Right lobe of liver (tissue), 6 donors: ENCODE measurements at regions not wholly inside any gene's neighbourhood (a gene's known extent, or its start where the extent isn't known, plus 50 kb on each side); places are given as distances from the start of the nearest gene placed in this dataset.

Source experiments
- ATAC-seq, 4 donors: fragments of 200-7000 bp; cut with Tn5 transposase; one replicate each; pipeline ENCODE4 v1.9.1; 2020; ENCODE audit warnings: mild to moderate bottlenecking in 4 of 4, moderate library complexity in 4 of 4
- DNase-seq, 3 donors: peaks; one replicate each; pipeline ENCODE4 v3.0.0-alpha.2; 2020
- H3K27ac ChIP-seq, 3 donors: fragments of 200-600 bp; one replicate each; pipeline ENCODE4 v1.8.0; 2022
- H3K27me3 ChIP-seq, 2 donors: fragments of 200-600 bp; one replicate each; pipeline ENCODE4 v1.8.0; 2022
- H3K36me3 ChIP-seq, 4 donors: fragments of 200-600 bp; sonication (generic) in 1 of 4; one replicate each; pipeline versions ENCODE4 v1.5.1 to v1.8.0; 2017 to 2022; ENCODE audit warnings: control low read depth in 1 of 4
- H3K4me1 ChIP-seq, 4 donors: fragments of 200-600 bp; sonication (generic) in 1 of 4; one replicate each; pipeline versions ENCODE4 v1.5.1 to v1.8.0; 2017 to 2022; ENCODE audit warnings: control low read depth in 1 of 4
- H3K4me3 ChIP-seq, 3 donors: fragments of 200-600 bp; one replicate each; pipeline ENCODE4 v1.8.0; 2022
- H3K9me3 ChIP-seq, 4 donors: fragments of 200-600 bp; sonication (generic) in 1 of 4; one replicate each; pipeline versions ENCODE4 v1.5.1 to v1.8.0; 2017 to 2022; ENCODE audit warnings: control low read depth in 1 of 4
- CTCF ChIP-seq, 4 donors: fragments of 200-600 bp in 3 of 4; fragments of 450-650 bp in 1 of 4; IDR thresholded peaks; one replicate each; pipeline versions ENCODE4 v1.5.1 to v1.8.0; 2016 to 2022; ENCODE audit warnings: antibody characterized with exemption in 4 of 4, mild to moderate bottlenecking in 2 of 4
- POLR2A ChIP-seq: fragments of 450-650 bp; IDR thresholded peaks from one replicate; pipeline ENCODE4 v1.6.1; 2017; ENCODE audit warnings: antibody characterized with exemption, mild to moderate bottlenecking
- WGBS: methylation state at CpG from one replicate; pipeline ENCODE4 v1.1.6; 2018; ENCODE audit warnings: low coverage, low lambda C conversion rate; ENCODE audit not compliant: insufficient coverage; ENCODE audit errors: missing lambda C conversion rate; 5-methylcytosine and 5-hydroxymethylcytosine counted together
- intact Hi-C, 2 donors: fragments of 100-400 bp; cut with DNase I; formaldehyde crosslinking; loops; one replicate each; pipeline versions ENCODE4 v1.11.2 to v1.14.1; 2022
- donor health status: DM: no; HTN: yes; CAD: no.
- donor health status: DM: no; HTN: no; CAD: no.
- donor health status: DM: no; HTN: no; CAD: no.
- donor health status: DM: no; HTN: yes; CAD: no.
- donor health status: DM: no; HTN: yes; CAD: no.

- Histone ChIP-seq H3K9me3 (no peaks in the 10 kb centered on the region), H3K4me3 (no peak overlapping the region), H3K27me3 (no peaks in the 10 kb centered on the region), H3K36me3 (no peaks in the 10 kb centered on the region), H3K4me1 (peaks cover 0 to 37% (median 14%) of the 10 kb centered on the region in 4 donors), H3K27ac (no peak overlapping the region)
- DNase-seq (no peak), ATAC-seq (no peak)
- intact Hi-C loops: no loop called here
- no peak for TF ChIP-seq POLR2A
- TF ChIP-seq CTCF (IDR thresholded peaks at IDR 0.05): no peak
These were observed 55.3 kb upstream of the LGALSL start for GRCh38 chr2:64398516-64399129.

- Histone ChIP-seq H3K27me3 (no peaks in the 10 kb centered on the region), H3K4me3 (no peak overlapping the region)
- WGBS: no CpG with 5 or more reads among the region's 2 CpGs
These were observed 54.4 kb upstream of the LGALSL start for GRCh38 chr2:64399521-64399920.

GRCh38 chr2:64400105-64400728 lies 53.7 kb upstream of the LGALSL start:
- Histone ChIP-seq H3K4me3 (no peak overlapping the region), H3K27ac (no peak overlapping the region), H3K9me3 (no peaks in the 10 kb centered on the region), H3K4me1 (peaks cover 0 to 35% (median 14%) of the 10 kb centered on the region in 4 donors), H3K27me3 (no peaks in the 10 kb centered on the region), H3K36me3 (no peaks in the 10 kb centered on the region)
- ATAC-seq (peak in 1 of 4 donors; percentile 15), DNase-seq (no peak)
- no peak for TF ChIP-seq CTCF (IDR thresholded peaks at IDR 0.05)
- TF ChIP-seq POLR2A: no peak
- WGBS: 68% methylated on average over 4 of the region's 4 CpGs
- intact Hi-C loops: no loop called here

More at GRCh38 chr2:64399521-64399920, 54.4 kb upstream of the LGALSL start:
- Histone ChIP-seq H3K27ac (no peak overlapping the region), H3K36me3 (no peaks in the 10 kb centered on the region), H3K4me1 (peaks cover 0 to 33% (median 13%) of the 10 kb centered on the region in 4 donors), H3K9me3 (no peaks in the 10 kb centered on the region)
- intact Hi-C loops: no loop called here
- DNase-seq (no peak), ATAC-seq (no peak)
- TF ChIP-seq POLR2A: no peak
- no peak for TF ChIP-seq CTCF (IDR thresholded peaks at IDR 0.05)

GRCh38 chr2:64400733-64401528 lies 53.0 kb upstream of the LGALSL start:
- Histone ChIP-seq H3K9me3 (no peaks in the 10 kb centered on the region), H3K27ac (no peak overlapping the region), H3K4me3 (no peak overlapping the region), H3K27me3 (no peaks in the 10 kb centered on the region), H3K4me1 (peaks cover 0 to 42% (median 17%) of the 10 kb centered on the region in 4 donors), H3K36me3 (no peaks in the 10 kb centered on the region)
- peak in 1 of 4 donors; percentile 3 for ATAC-seq
- DNase-seq: peak in 2 of 3 donors; percentile 29 to 39
- 72% methylated on average over 6 of the region's 8 CpGs for whole genome bisulfite sequencing
- intact Hi-C loops: no loop called here
- TF ChIP-seq CTCF (IDR thresholded peaks at IDR 0.05) (no peak), POLR2A (no peak)
